ENCODE measurements at regions not wholly inside any gene's neighbourhood (a gene's known extent, or its start where the extent isn't known, plus 50 kb on each side); places are given as distances from the start of the nearest gene placed in this dataset.

- no CpG with 5 or more reads among the region's 1 CpG for WGBS, 2 donors (ENCODE audit: extremely low coverage in 2 of 2, insufficient read length in 2 of 2, insufficient replicate concordance in 1 of 2)
- DNase-seq (ENCODE audit: low spot score), result no peak
- H3K18ac ChIP-seq (ENCODE audit: low read length), result no peak overlapping the region
- H2AK5ac ChIP-seq (ENCODE audit: low read depth, low read length), result no peak overlapping the region
- no peak overlapping the region for H3K27ac ChIP-seq (replicated peaks; ENCODE audit: low read length)
- no peak overlapping the region for H3K9ac ChIP-seq (ENCODE audit: low read depth, low read length, poor library complexity)
- H3K27me3 ChIP-seq (ENCODE audit: control insufficient read depth in 3 of 3, insufficient read depth in 3 of 3, low read depth in 1 of 3, low read length in 3 of 3), result no peaks in the 10 kb centered on the region
- no peak overlapping the region for H2BK5ac ChIP-seq (ENCODE audit: low read length)
- H4K91ac ChIP-seq (ENCODE audit: low read depth, low read length, poor library complexity), result no peak overlapping the region
- no peak overlapping the region for H3K14ac ChIP-seq (ENCODE audit: low read length)
- H2AFZ ChIP-seq (ENCODE audit: low read length), result no peak overlapping the region
- H3K79me1 ChIP-seq (ENCODE audit: low read depth, low read length), result no peaks in the 10 kb centered on the region
- no peak overlapping the region for H4K8ac ChIP-seq (ENCODE audit: low read depth, low read length)
- no peak overlapping the region for H3K4me2 ChIP-seq (ENCODE audit: insufficient read depth, low read length, poor library complexity, severe bottlenecking)
- H2BK15ac ChIP-seq (ENCODE audit: low read length), result no peak overlapping the region
- H3K4me3 ChIP-seq (ENCODE audit: low read length in 2 of 2), result no peak overlapping the region
- no peak overlapping the region for H2BK120ac ChIP-seq (ENCODE audit: low read depth, low read length)
- no peaks in the 10 kb centered on the region for H3K36me3 ChIP-seq (replicated peaks in 1 of 2; ENCODE audit: control insufficient read depth in 2 of 2, insufficient read depth in 2 of 2, low read length in 2 of 2)
- H3K4ac ChIP-seq (ENCODE audit: low read length), result no peak overlapping the region
- H3K4me1 ChIP-seq (ENCODE audit: control insufficient read depth in 2 of 2, insufficient read depth in 1 of 2, low read depth in 1 of 2, low read length in 2 of 2), result no peaks in the 10 kb centered on the region
- H3K9me3 ChIP-seq (replicated peaks in 1 of 2; ENCODE audit: control insufficient read depth in 2 of 2, insufficient read depth in 1 of 2, low read depth in 1 of 2, low read length in 2 of 2), result no peaks in the 10 kb centered on the region
- no peak overlapping the region for H2BK12ac ChIP-seq (ENCODE audit: low read length)
- no peak overlapping the region for H3K23ac ChIP-seq (ENCODE audit: low read depth, low read length, poor library complexity)
Measured at GRCh38 chr13:83100237-83100636, 782.0 kb downstream of the SLITRK1 start.

- H4K8ac ChIP-seq (ENCODE audit: low read depth, low read length), result no peak overlapping the region
- no peak overlapping the region for H3K4me3 ChIP-seq (ENCODE audit: low read length in 2 of 2)
- H2BK15ac ChIP-seq (ENCODE audit: low read length), result no peak overlapping the region
- H3K4ac ChIP-seq (ENCODE audit: low read length), result no peak overlapping the region
- no peak overlapping the region for H3K14ac ChIP-seq (ENCODE audit: low read length)
- no peak overlapping the region for H3K23ac ChIP-seq (ENCODE audit: low read depth, low read length, poor library complexity)
- no peak overlapping the region for H3K4me2 ChIP-seq (ENCODE audit: insufficient read depth, low read length, poor library complexity, severe bottlenecking)
- H2BK12ac ChIP-seq (ENCODE audit: low read length), result no peak overlapping the region
- H3K36me3 ChIP-seq (replicated peaks in 1 of 2; ENCODE audit: control insufficient read depth in 2 of 2, insufficient read depth in 2 of 2, low read length in 2 of 2), result no peaks in the 10 kb centered on the region
- WGBS, 2 donors (ENCODE audit: extremely low coverage in 2 of 2, insufficient read length in 2 of 2, insufficient replicate concordance in 1 of 2), result no CpG with 5 or more reads among the region's 1 CpG
- H2AK5ac ChIP-seq (ENCODE audit: low read depth, low read length), result no peak overlapping the region
- H2BK120ac ChIP-seq (ENCODE audit: low read depth, low read length), result no peak overlapping the region
- no peaks in the 10 kb centered on the region for H3K79me1 ChIP-seq (ENCODE audit: low read depth, low read length)
- peaks cover 0 to 4% of the 10 kb centered on the region in 2 donors for H3K4me1 ChIP-seq (ENCODE audit: control insufficient read depth in 2 of 2, insufficient read depth in 1 of 2, low read depth in 1 of 2, low read length in 2 of 2)
- H4K91ac ChIP-seq (ENCODE audit: low read depth, low read length, poor library complexity), result no peak overlapping the region
- no peak overlapping the region for H2BK5ac ChIP-seq (ENCODE audit: low read length)
- H3K9ac ChIP-seq (ENCODE audit: low read depth, low read length, poor library complexity), result no peak overlapping the region
- H3K18ac ChIP-seq (ENCODE audit: low read length), result no peak overlapping the region
- peaks cover 0 to 6% of the 10 kb centered on the region in 2 donors for H3K9me3 ChIP-seq (replicated peaks in 1 of 2; ENCODE audit: control insufficient read depth in 2 of 2, insufficient read depth in 1 of 2, low read depth in 1 of 2, low read length in 2 of 2)
- H3K27ac ChIP-seq (replicated peaks; ENCODE audit: low read length), result no peak overlapping the region
- no peak for DNase-seq (ENCODE audit: low spot score)
- no peak overlapping the region for H2AFZ ChIP-seq (ENCODE audit: low read length)
- H3K27me3 ChIP-seq (ENCODE audit: control insufficient read depth in 3 of 3, insufficient read depth in 3 of 3, low read depth in 1 of 3, low read length in 3 of 3), result no peaks in the 10 kb centered on the region
Measured at GRCh38 chr13:83088858-83089257, 793.4 kb downstream of the SLITRK1 start.

- Histone ChIP-seq H2BK15ac (ENCODE audit: low read length) (no peak overlapping the region), H2BK5ac (ENCODE audit: low read length) (no peak overlapping the region), H2AFZ (ENCODE audit: low read length) (no peak overlapping the region), H4K91ac (ENCODE audit: low read depth, low read length, poor library complexity) (no peak overlapping the region), H3K18ac (ENCODE audit: low read length) (no peak overlapping the region), H3K4ac (ENCODE audit: low read length) (no peak overlapping the region), H3K4me2 (ENCODE audit: insufficient read depth, low read length, poor library complexity, severe bottlenecking) (no peak overlapping the region), H4K8ac (ENCODE audit: low read depth, low read length) (no peak overlapping the region), H3K27me3 (ENCODE audit: control insufficient read depth in 3 of 3, insufficient read depth in 3 of 3, low read depth in 1 of 3, low read length in 3 of 3) (no peaks in the 10 kb centered on the region), H3K9me3 (replicated peaks in 1 of 2; ENCODE audit: control insufficient read depth in 2 of 2, insufficient read depth in 1 of 2, low read depth in 1 of 2, low read length in 2 of 2) (peaks cover 0 to 6% of the 10 kb centered on the region in 2 donors), H3K27ac (replicated peaks; ENCODE audit: low read length) (no peak overlapping the region), H2BK12ac (ENCODE audit: low read length) (no peak overlapping the region), H3K9ac (ENCODE audit: low read depth, low read length, poor library complexity) (no peak overlapping the region), H2BK120ac (ENCODE audit: low read depth, low read length) (no peak overlapping the region), H3K4me3 (ENCODE audit: low read length in 2 of 2) (no peak overlapping the region), H3K79me1 (ENCODE audit: low read depth, low read length) (no peaks in the 10 kb centered on the region), H3K36me3 (replicated peaks in 1 of 2; ENCODE audit: control insufficient read depth in 2 of 2, insufficient read depth in 2 of 2, low read length in 2 of 2) (no peaks in the 10 kb centered on the region), H3K23ac (ENCODE audit: low read depth, low read length, poor library complexity) (no peak overlapping the region), H2AK5ac (ENCODE audit: low read depth, low read length) (no peak overlapping the region), H3K14ac (ENCODE audit: low read length) (no peak overlapping the region), H3K4me1 (ENCODE audit: control insufficient read depth in 2 of 2, insufficient read depth in 1 of 2, low read depth in 1 of 2, low read length in 2 of 2) (peaks cover 0 to 1% of the 10 kb centered on the region in 2 donors)
- no CpG with 5 or more reads among the region's 1 CpG for WGBS, 2 donors (ENCODE audit: extremely low coverage in 2 of 2, insufficient read length in 2 of 2, insufficient replicate concordance in 1 of 2)
- no peak for DNase-seq (ENCODE audit: low spot score)
Measured at GRCh38 chr13:83086948-83087347, 795.3 kb downstream of the SLITRK1 start.

GRCh38 chr13:83086088-83086487 is 796.2 kb downstream of the SLITRK1 start:
- Histone ChIP-seq H3K4me1 (ENCODE audit: control insufficient read depth in 2 of 2, insufficient read depth in 1 of 2, low read depth in 1 of 2, low read length in 2 of 2) (no peaks in the 10 kb centered on the region), H3K36me3 (replicated peaks in 1 of 2; ENCODE audit: control insufficient read depth in 2 of 2, insufficient read depth in 2 of 2, low read length in 2 of 2) (no peaks in the 10 kb centered on the region), H2BK12ac (ENCODE audit: low read length) (no peak overlapping the region), H4K8ac (ENCODE audit: low read depth, low read length) (no peak overlapping the region), H3K14ac (ENCODE audit: low read length) (no peak overlapping the region), H3K27me3 (ENCODE audit: control insufficient read depth in 3 of 3, insufficient read depth in 3 of 3, low read depth in 1 of 3, low read length in 3 of 3) (no peaks in the 10 kb centered on the region), H3K79me1 (ENCODE audit: low read depth, low read length) (no peaks in the 10 kb centered on the region), H3K9me3 (replicated peaks in 1 of 2; ENCODE audit: control insufficient read depth in 2 of 2, insufficient read depth in 1 of 2, low read depth in 1 of 2, low read length in 2 of 2) (peaks cover 0 to 6% of the 10 kb centered on the region in 2 donors), H2BK5ac (ENCODE audit: low read length) (no peak overlapping the region), H3K18ac (ENCODE audit: low read length) (no peak overlapping the region), H3K4ac (ENCODE audit: low read length) (no peak overlapping the region), H2BK120ac (ENCODE audit: low read depth, low read length) (no peak overlapping the region), H2BK15ac (ENCODE audit: low read length) (no peak overlapping the region), H3K4me3 (ENCODE audit: low read length in 2 of 2) (no peak overlapping the region), H3K4me2 (ENCODE audit: insufficient read depth, low read length, poor library complexity, severe bottlenecking) (no peak overlapping the region), H4K91ac (ENCODE audit: low read depth, low read length, poor library complexity) (no peak overlapping the region), H2AFZ (ENCODE audit: low read length) (no peak overlapping the region), H2AK5ac (ENCODE audit: low read depth, low read length) (no peak overlapping the region), H3K9ac (ENCODE audit: low read depth, low read length, poor library complexity) (no peak overlapping the region), H3K23ac (ENCODE audit: low read depth, low read length, poor library complexity) (no peak overlapping the region), H3K27ac (replicated peaks; ENCODE audit: low read length) (no peak overlapping the region)
- no peak for DNase-seq (ENCODE audit: low spot score)

Data from neuronal stem cell (in vitro differentiated cells).